PC-9 (cell line): ENCODE measurements at regions not wholly inside any gene's neighbourhood (a gene's known extent, or its start where the extent isn't known, plus 50 kb on each side); places are given as distances from the start of the nearest gene placed in this dataset.
"Not testable (repeated sequence)": the region's sequence is repeated elsewhere in the genome, so short reads cannot be mapped to it uniquely, and the experiment has no call there.

Experiments
- BruUV-seq: library from RNA; stranded (reverse); fragments of 400-500 nt; replicated peaks from 2 replicates; lab custom pipeline; 2021; lab: Mats Ljungman, UMichigan
- CTCF ChIA-PET: fragments of 300-600 bp; sonication (Branson Sonifier 250); formaldehyde crosslinking; loops from one replicate; lab custom pipeline; 2022; ENCODE audit warnings: antibody characterized with exemption; lab: Charles Lee
- POLR2A ChIA-PET: fragments of 300-600 bp; sonication (Branson Sonifier 250); formaldehyde crosslinking; loops from one replicate; lab custom pipeline; 2022; ENCODE audit warnings: antibody characterized with exemption; ENCODE audit not compliant: unreplicated experiment; lab: Charles Lee
- DNase-seq, 2 experiments: peaks; one replicate each; pipeline versions ENCODE4 v3.0.0 to v3.0.0-alpha.2; 2015 to 2022; ENCODE audit warnings: mixed read lengths in 1 of 2
- H2AFZ ChIP-seq: fragments of 200-600 bp; sonication (generic); 2 replicates; pipeline ENCODE4 v1.8.1; 2017; ENCODE audit warnings: antibody characterized with exemption
- H3F3A ChIP-seq: fragments of 200-600 bp; sonication (generic); 2 replicates; pipeline ENCODE4 v1.8.1; 2017; ENCODE audit warnings: antibody characterized with exemption, mild to moderate bottlenecking, low read depth; ENCODE audit not compliant: insufficient read depth
- H3K27ac ChIP-seq: fragments of 200-600 bp; sonication (generic); 2 replicates; pipeline ENCODE4 v1.6.1; 2016; ENCODE audit warnings: mixed run types
- H3K27me3 ChIP-seq: fragments of 200-600 bp; sonication (generic); 2 replicates; pipeline ENCODE4 v1.6.1; 2016; ENCODE audit warnings: low read depth, mixed run types; ENCODE audit not compliant: insufficient read depth
- H3K36me3 ChIP-seq: fragments of 200-600 bp; sonication (generic); 2 replicates; pipeline ENCODE4 v1.6.1; 2016; ENCODE audit warnings: low read depth, mixed run types
- H3K4me1 ChIP-seq: fragments of 200-600 bp; sonication (generic); replicated peaks from 2 replicates; pipeline ENCODE4 v1.6.1; 2016; ENCODE audit warnings: mixed run types; ENCODE audit not compliant: insufficient read depth
- H3K4me2 ChIP-seq: fragments of 200-600 bp; sonication (generic); 2 replicates; pipeline ENCODE4 v1.6.1; 2017; ENCODE audit warnings: mixed run types
- H3K4me3 ChIP-seq: fragments of 200-600 bp; sonication (generic); 2 replicates; pipeline ENCODE4 v1.6.1; 2016; ENCODE audit warnings: mixed run types
- H3K79me2 ChIP-seq: fragments of 200-600 bp; sonication (generic); 2 replicates; pipeline ENCODE4 v1.6.1; 2017; ENCODE audit warnings: low read depth, mixed run types
- H3K9me2 ChIP-seq: fragments of 200-600 bp; sonication (generic); 2 replicates; pipeline ENCODE4 v1.8.1; 2017; ENCODE audit warnings: mild to moderate bottlenecking; ENCODE audit not compliant: insufficient read depth
- H3K9me3 ChIP-seq: fragments of 200-600 bp; sonication (generic); 2 replicates; pipeline ENCODE4 v1.8.1; 2016; ENCODE audit warnings: low read depth; ENCODE audit not compliant: insufficient read depth
- H4K20me1 ChIP-seq: fragments of 200-600 bp; sonication (generic); 2 replicates; pipeline ENCODE4 v1.8.1; 2017; ENCODE audit not compliant: insufficient read depth
- EZH2 ChIP-seq: fragments of 200-600 bp; sonication (generic); IDR thresholded peaks from 2 replicates; pipeline ENCODE4 v1.8.0; 2017; ENCODE audit warnings: antibody characterized with exemption, low read depth
- intact Hi-C: fragments of 100-400 bp; cut with micrococcal nuclease; formaldehyde crosslinking; loops from one replicate; pipeline ENCODE4 v1.10.0; 2022; ENCODE audit not compliant: unreplicated experiment
- TF ChIP-seq, protein P1 (sequence below): fragments of 200-600 bp; sonication (generic); conservative IDR thresholded peaks from 2 replicates; pipeline ENCODE4 v1.6.1; 2017; ENCODE audit warnings: mixed run types, antibody characterized with exemption, mild to moderate bottlenecking, moderate library complexity

DNA sequence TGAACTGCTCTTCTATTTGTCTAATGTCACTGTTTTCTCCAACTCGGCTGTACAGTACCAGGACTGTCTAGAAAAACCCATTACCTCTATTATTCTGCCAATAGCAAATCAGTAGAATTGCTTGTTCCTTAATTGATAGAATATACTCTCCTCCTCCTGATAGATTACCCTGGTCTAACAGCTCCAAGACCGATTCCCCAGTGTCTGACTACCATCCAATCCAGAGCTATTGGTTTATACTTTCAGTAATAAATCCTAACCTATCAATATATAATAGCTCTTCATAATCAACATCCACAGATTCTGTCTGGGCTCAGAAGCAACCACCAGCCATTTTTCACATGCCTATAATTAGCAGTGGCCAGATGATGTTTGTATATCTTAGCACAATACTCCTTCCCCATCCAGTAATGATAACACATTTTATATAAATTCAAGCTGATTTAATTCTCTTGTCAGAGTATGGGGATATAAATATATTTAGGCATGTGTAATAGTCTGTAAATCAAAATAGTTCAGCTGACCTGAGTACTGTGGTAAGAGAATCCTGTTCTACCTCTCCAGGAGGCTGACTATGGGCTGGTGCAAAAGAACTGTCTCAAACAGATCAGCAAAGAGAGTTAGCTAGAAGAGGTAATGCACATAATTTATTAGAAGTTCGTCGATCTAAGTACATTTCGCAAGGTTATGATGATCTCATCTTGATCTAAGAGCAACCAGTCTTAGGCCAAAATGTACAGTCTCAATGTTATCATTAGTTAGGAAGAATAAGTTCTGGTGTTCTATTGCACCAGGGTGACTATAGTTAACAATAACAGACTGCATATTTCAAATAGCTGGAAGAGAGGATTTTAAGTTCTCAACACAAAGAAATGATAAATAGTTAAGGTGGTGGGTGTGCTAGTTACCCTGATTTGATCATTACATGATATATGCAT lies 193.4 kb downstream of the SHOX2 start:
- CTCF ChIA-PET, result no interaction called here
- TF ChIP-seq, protein P1, sequence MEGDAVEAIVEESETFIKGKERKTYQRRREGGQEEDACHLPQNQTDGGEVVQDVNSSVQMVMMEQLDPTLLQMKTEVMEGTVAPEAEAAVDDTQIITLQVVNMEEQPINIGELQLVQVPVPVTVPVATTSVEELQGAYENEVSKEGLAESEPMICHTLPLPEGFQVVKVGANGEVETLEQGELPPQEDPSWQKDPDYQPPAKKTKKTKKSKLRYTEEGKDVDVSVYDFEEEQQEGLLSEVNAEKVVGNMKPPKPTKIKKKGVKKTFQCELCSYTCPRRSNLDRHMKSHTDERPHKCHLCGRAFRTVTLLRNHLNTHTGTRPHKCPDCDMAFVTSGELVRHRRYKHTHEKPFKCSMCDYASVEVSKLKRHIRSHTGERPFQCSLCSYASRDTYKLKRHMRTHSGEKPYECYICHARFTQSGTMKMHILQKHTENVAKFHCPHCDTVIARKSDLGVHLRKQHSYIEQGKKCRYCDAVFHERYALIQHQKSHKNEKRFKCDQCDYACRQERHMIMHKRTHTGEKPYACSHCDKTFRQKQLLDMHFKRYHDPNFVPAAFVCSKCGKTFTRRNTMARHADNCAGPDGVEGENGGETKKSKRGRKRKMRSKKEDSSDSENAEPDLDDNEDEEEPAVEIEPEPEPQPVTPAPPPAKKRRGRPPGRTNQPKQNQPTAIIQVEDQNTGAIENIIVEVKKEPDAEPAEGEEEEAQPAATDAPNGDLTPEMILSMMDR, result no peak
- TF ChIP-seq EZH2, result no peak
- no peak overlapping the region for H2AFZ ChIP-seq
- no peak overlapping the region for H3K4me2 ChIP-seq
- intact Hi-C loops, result loop anchor here (10.0 kb wide), 1 partner anchor 522 kb away; no protein-coding TSS in a partner anchor
- POLR2A ChIA-PET, result interaction anchor here (0.6 kb wide), 1 partner anchor 281 kb away, joined by 13 read pairs; no protein-coding TSS in a partner anchor
- H3K79me2 ChIP-seq, result no peaks in the 10 kb centered on the region
- no peak overlapping the region for H3K27ac ChIP-seq
- no peaks in the 10 kb centered on the region for H3K9me2 ChIP-seq
- H3K9me3 ChIP-seq, result no peaks in the 10 kb centered on the region
- no peak overlapping the region for H3K4me3 ChIP-seq
- no peak for DNase-seq
- H4K20me1 ChIP-seq, result no peaks in the 10 kb centered on the region
- H3K27me3 ChIP-seq, result no peaks in the 10 kb centered on the region
- no peaks in the 10 kb centered on the region for H3K4me1 ChIP-seq
- no peaks in the 10 kb centered on the region for H3F3A ChIP-seq
- no peaks in the 10 kb centered on the region for H3K36me3 ChIP-seq
- BruUV-seq, result no TSS peak

DNA sequence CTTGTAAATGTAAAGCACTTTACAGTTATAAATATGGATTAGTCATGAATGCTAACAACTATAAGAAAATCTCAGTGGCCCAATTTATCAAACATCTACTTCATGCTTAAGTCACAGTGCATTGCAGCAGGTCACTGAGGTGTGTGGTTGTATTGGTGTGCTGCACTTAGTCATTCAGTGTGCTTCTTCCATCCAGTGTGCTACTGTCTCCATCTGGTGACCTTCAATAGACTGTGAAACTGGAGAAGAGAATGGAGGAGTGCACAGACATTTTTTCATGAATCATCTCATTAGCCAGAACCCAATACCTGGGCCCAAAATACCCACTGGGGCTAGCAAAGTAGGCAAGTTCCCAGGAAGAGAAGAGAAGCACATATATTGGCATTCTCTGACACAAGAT lies 199.6 kb downstream of the SHOX2 start:
- intact Hi-C loops, result no loop called here
- H3K9me2 ChIP-seq, result no peaks in the 10 kb centered on the region

DNA sequence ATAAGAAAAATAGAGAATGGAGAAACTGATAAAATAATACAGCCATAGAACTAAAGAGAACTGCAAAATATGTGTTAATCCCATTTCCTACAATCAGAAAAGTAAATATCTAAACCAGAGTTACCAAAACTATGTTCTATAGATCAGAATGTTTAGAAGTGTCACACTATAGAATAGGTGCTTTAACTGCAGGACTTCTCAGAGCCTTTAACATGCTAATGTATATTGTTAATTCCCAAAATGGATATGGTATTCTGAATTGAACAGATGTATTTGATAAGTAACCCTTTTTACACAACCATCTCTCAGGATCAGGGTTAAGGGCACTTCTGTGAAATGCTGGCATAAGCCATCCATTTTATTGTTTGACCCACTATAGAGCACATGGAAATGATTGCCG lies 200.3 kb downstream of the SHOX2 start:
- H4K20me1 ChIP-seq, result no peaks in the 10 kb centered on the region
- ChIA-PET POLR2A (no interaction called here), CTCF (no interaction called here)
- intact Hi-C loops, result no loop called here
- no peaks in the 10 kb centered on the region for H3K9me2 ChIP-seq
- H3K27ac ChIP-seq, result no peak overlapping the region
- H3K4me3 ChIP-seq, result no peak overlapping the region
- BruUV-seq, result no TSS peak
- DNase-seq, result no peak
- no peaks in the 10 kb centered on the region for H3K27me3 ChIP-seq
- TF ChIP-seq, protein P1, result no peak
- TF ChIP-seq EZH2, result no peak
- H3K79me2 ChIP-seq, result no peaks in the 10 kb centered on the region
- H3K4me1 ChIP-seq, result no peaks in the 10 kb centered on the region
- H2AFZ ChIP-seq, result no peak overlapping the region
- no peaks in the 10 kb centered on the region for H3K9me3 ChIP-seq
- H3K36me3 ChIP-seq, result no peaks in the 10 kb centered on the region
- H3K4me2 ChIP-seq, result no peak overlapping the region
- no peaks in the 10 kb centered on the region for H3F3A ChIP-seq

More for the DNA sequence above, 199.6 kb downstream of the SHOX2 start:
- BruUV-seq, result no TSS peak
- Histone ChIP-seq H2AFZ (no peak overlapping the region), H3K27ac (no peak overlapping the region), H3K36me3 (no peaks in the 10 kb centered on the region), H3K4me2 (no peak overlapping the region), H3K4me1 (no peaks in the 10 kb centered on the region), H3K4me3 (no peak overlapping the region), H3F3A (no peaks in the 10 kb centered on the region), H3K9me3 (no peaks in the 10 kb centered on the region), H3K79me2 (no peaks in the 10 kb centered on the region), H3K27me3 (no peaks in the 10 kb centered on the region), H4K20me1 (no peaks in the 10 kb centered on the region)
- CTCF ChIA-PET, result no interaction called here
- TF ChIP-seq, protein P1, result no peak
- TF ChIP-seq EZH2, result no peak
- POLR2A ChIA-PET, result no interaction called here
- DNase-seq, result no peak

DNA sequence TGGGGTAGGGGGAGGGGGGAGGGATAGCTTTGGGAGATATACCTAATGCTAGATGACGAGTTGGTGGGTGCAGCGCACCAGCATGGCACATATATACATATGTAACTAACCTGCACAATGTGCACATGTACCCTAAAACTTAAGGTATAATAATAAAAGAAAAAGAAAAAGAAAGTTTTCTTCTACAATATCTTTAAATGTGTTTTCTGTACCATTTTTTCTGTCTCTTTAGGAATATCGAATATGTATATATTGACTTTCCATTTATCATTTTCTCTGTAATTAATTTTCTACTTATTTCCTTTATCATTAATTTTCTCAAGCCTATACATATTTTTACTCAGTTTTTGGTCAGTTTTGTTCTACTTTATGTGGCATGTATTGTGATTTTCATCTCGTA lies 203.5 kb downstream of the SHOX2 start:
- intact Hi-C loops, H3K79me2 ChIP-seq, H3K36me3 ChIP-seq, CTCF ChIA-PET, POLR2A ChIA-PET, H3K27ac ChIP-seq, H3K4me2 ChIP-seq, H2AFZ ChIP-seq, H3K4me3 ChIP-seq, DNase-seq, H4K20me1 ChIP-seq, BruUV-seq, H3K4me1 ChIP-seq, H3F3A ChIP-seq, H3K9me3 ChIP-seq, H3K9me2 ChIP-seq, H3K27me3 ChIP-seq: not testable (repeated sequence)
